ENCODE measurements at regions not wholly inside any gene's neighbourhood (a gene's known extent, or its start where the extent isn't known, plus 50 kb on each side); places are given as distances from the start of the nearest gene placed in this dataset.
"Not testable (repeated sequence)": the region's sequence is repeated elsewhere in the genome, so short reads cannot be mapped to it uniquely, and the experiment has no call there.

DNA sequence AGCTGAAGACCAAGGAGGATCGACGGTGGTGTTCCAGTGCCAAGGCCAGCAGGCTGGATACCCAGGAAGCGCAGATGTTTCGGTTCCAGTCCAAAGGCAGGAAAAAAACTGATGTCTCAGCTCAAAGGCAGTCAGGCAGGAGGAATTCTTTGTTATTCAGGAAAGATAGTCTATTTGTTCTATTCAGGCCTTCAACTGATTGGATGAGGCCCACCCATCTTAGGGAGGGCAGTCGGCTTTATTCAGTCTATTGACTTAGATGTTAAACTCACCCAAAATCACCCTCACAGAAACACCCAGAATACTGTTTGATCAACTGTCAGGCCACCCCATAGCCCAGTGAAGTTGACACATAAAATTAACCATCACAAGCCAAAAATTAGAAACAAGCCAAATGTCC, 63.9 kb upstream of the SMURF2 start:
- TF ChIP-seq, protein P1, sequence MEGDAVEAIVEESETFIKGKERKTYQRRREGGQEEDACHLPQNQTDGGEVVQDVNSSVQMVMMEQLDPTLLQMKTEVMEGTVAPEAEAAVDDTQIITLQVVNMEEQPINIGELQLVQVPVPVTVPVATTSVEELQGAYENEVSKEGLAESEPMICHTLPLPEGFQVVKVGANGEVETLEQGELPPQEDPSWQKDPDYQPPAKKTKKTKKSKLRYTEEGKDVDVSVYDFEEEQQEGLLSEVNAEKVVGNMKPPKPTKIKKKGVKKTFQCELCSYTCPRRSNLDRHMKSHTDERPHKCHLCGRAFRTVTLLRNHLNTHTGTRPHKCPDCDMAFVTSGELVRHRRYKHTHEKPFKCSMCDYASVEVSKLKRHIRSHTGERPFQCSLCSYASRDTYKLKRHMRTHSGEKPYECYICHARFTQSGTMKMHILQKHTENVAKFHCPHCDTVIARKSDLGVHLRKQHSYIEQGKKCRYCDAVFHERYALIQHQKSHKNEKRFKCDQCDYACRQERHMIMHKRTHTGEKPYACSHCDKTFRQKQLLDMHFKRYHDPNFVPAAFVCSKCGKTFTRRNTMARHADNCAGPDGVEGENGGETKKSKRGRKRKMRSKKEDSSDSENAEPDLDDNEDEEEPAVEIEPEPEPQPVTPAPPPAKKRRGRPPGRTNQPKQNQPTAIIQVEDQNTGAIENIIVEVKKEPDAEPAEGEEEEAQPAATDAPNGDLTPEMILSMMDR (IDR thresholded peaks at IDR 0.05): not testable (repeated sequence)
- TF ChIP-seq POLR2A (IDR thresholded peaks at IDR 0.05): not testable (repeated sequence)
